ENCODE measurements at regions not wholly inside any gene's neighbourhood (a gene's known extent, or its start where the extent isn't known, plus 50 kb on each side); places are given as distances from the start of the nearest gene placed in this dataset.

- Histone ChIP-seq H3K27me3 (ENCODE audit: control insufficient read depth in 1 of 2, insufficient read depth in 1 of 2, low read length in 2 of 2) (peaks cover 0 to 7% of the 10 kb centered on the region in 2 experiments), H3K4ac (ENCODE audit: low read depth in 1 of 2, low read length in 2 of 2) (no peak overlapping the region), H3K18ac (ENCODE audit: low read depth in 1 of 2, low read length in 2 of 2) (no peak overlapping the region), H3K27ac (ENCODE audit: low read length, poor library complexity, severe bottlenecking) (no peak overlapping the region), H3K9ac (ENCODE audit: low read length) (no peak overlapping the region), H2BK5ac (ENCODE audit: low read depth, low read length, poor library complexity, severe bottlenecking) (no peak overlapping the region), H3K4me3 (ENCODE audit: insufficient read depth in 1 of 2, low read depth in 1 of 2, low read length in 2 of 2) (no peak overlapping the region), H3K14ac (ENCODE audit: low read length in 2 of 2) (no peak overlapping the region), H2BK120ac (ENCODE audit: low read depth, low read length) (no peak overlapping the region), H4K8ac (ENCODE audit: low read length) (no peak overlapping the region), H2AK5ac (ENCODE audit: low read length, severe bottlenecking) (no peak overlapping the region), H3K4me1 (ENCODE audit: control insufficient read depth, insufficient read depth, low read depth, low read length) (no peaks in the 10 kb centered on the region), H3K4me2 (ENCODE audit: low read length, poor library complexity, severe bottlenecking) (no peak overlapping the region), H2BK15ac (ENCODE audit: low read depth, poor library complexity, severe bottlenecking) (no peak overlapping the region), H3K23ac (ENCODE audit: low read length in 2 of 2) (no peak overlapping the region), H3K36me3 (ENCODE audit: control insufficient read depth in 1 of 2, insufficient read depth in 2 of 2, low read depth in 1 of 2, low read length in 2 of 2) (no peaks in the 10 kb centered on the region), H3K9me3 (ENCODE audit: control insufficient read depth, low read length) (no peaks in the 10 kb centered on the region), H4K91ac (ENCODE audit: low read length) (no peak overlapping the region), H3K79me1 (replicated peaks; ENCODE audit: low read length, poor library complexity, severe bottlenecking) (no peaks in the 10 kb centered on the region), H2BK12ac (ENCODE audit: low read length in 2 of 2) (no peak overlapping the region), H2AFZ (ENCODE audit: low read depth, low read length) (no peak overlapping the region)
- no peak for DNase-seq
- WGBS: 96% methylated on average over 2 of the region's 4 CpGs
These were observed 213.9 kb upstream of the PRDM1 start for GRCh38 chr6:105872249-105872648.

- no peak overlapping the region for H2BK120ac ChIP-seq (ENCODE audit: low read depth, low read length)
These were observed 214.6 kb upstream of the PRDM1 start for GRCh38 chr6:105871542-105871941.

GRCh38 chr6:105869835-105870440 is 216.2 kb upstream of the PRDM1 start:
- no peak overlapping the region for H3K14ac ChIP-seq (ENCODE audit: low read length in 2 of 2)

More at GRCh38 chr6:105871542-105871941, 214.6 kb upstream of the PRDM1 start:
- no peak overlapping the region for H3K4me2 ChIP-seq (ENCODE audit: low read length, poor library complexity, severe bottlenecking)
- H4K8ac ChIP-seq (ENCODE audit: low read length): no peak overlapping the region
- no peak overlapping the region for H3K23ac ChIP-seq (ENCODE audit: low read length in 2 of 2)
- H3K4ac ChIP-seq (ENCODE audit: low read depth in 1 of 2, low read length in 2 of 2): no peak overlapping the region
- H3K36me3 ChIP-seq (ENCODE audit: control insufficient read depth in 1 of 2, insufficient read depth in 2 of 2, low read depth in 1 of 2, low read length in 2 of 2): no peaks in the 10 kb centered on the region
- 94% methylated on average over 5 of the region's 5 CpGs for WGBS
- no peak overlapping the region for H3K27ac ChIP-seq (ENCODE audit: low read length, poor library complexity, severe bottlenecking)
- H3K18ac ChIP-seq (ENCODE audit: low read depth in 1 of 2, low read length in 2 of 2): no peak overlapping the region
- H2BK5ac ChIP-seq (ENCODE audit: low read depth, low read length, poor library complexity, severe bottlenecking): no peak overlapping the region
- no peaks in the 10 kb centered on the region for H3K4me1 ChIP-seq (ENCODE audit: control insufficient read depth, insufficient read depth, low read depth, low read length)
- H4K91ac ChIP-seq (ENCODE audit: low read length): no peak overlapping the region
- no peak overlapping the region for H3K4me3 ChIP-seq (ENCODE audit: insufficient read depth in 1 of 2, low read depth in 1 of 2, low read length in 2 of 2)
- peaks cover 0 to 7% of the 10 kb centered on the region in 2 experiments for H3K27me3 ChIP-seq (ENCODE audit: control insufficient read depth in 1 of 2, insufficient read depth in 1 of 2, low read length in 2 of 2)
- no peaks in the 10 kb centered on the region for H3K79me1 ChIP-seq (replicated peaks; ENCODE audit: low read length, poor library complexity, severe bottlenecking)
- no peak overlapping the region for H3K9ac ChIP-seq (ENCODE audit: low read length)
- H3K9me3 ChIP-seq (ENCODE audit: control insufficient read depth, low read length): no peaks in the 10 kb centered on the region
- no peak overlapping the region for H2BK12ac ChIP-seq (ENCODE audit: low read length in 2 of 2)
- H2BK15ac ChIP-seq (ENCODE audit: low read depth, poor library complexity, severe bottlenecking): no peak overlapping the region
- H2AK5ac ChIP-seq (ENCODE audit: low read length, severe bottlenecking): no peak overlapping the region
- DNase-seq: no peak
- H3K14ac ChIP-seq (ENCODE audit: low read length in 2 of 2): no peak overlapping the region
- H2AFZ ChIP-seq (ENCODE audit: low read depth, low read length): no peak overlapping the region

GRCh38 chr6:105868823-105869460 is 217.2 kb upstream of the PRDM1 start:
- peaks cover 5% of the 10 kb centered on the region for H3K9me3 ChIP-seq (ENCODE audit: control insufficient read depth, low read length)

More at GRCh38 chr6:105869835-105870440, 216.2 kb upstream of the PRDM1 start:
- H2AK5ac ChIP-seq (ENCODE audit: low read length, severe bottlenecking): no peak overlapping the region
- no peak overlapping the region for H3K27ac ChIP-seq (ENCODE audit: low read length, poor library complexity, severe bottlenecking)
- no peak overlapping the region for H2AFZ ChIP-seq (ENCODE audit: low read depth, low read length)
- H4K91ac ChIP-seq (ENCODE audit: low read length): no peak overlapping the region
- H3K18ac ChIP-seq (ENCODE audit: low read depth in 1 of 2, low read length in 2 of 2): no peak overlapping the region
- H3K36me3 ChIP-seq (ENCODE audit: control insufficient read depth in 1 of 2, insufficient read depth in 2 of 2, low read depth in 1 of 2, low read length in 2 of 2): no peaks in the 10 kb centered on the region
- H3K23ac ChIP-seq (ENCODE audit: low read length in 2 of 2): no peak overlapping the region
- H3K4ac ChIP-seq (ENCODE audit: low read depth in 1 of 2, low read length in 2 of 2): no peak overlapping the region
- H2BK5ac ChIP-seq (ENCODE audit: low read depth, low read length, poor library complexity, severe bottlenecking): no peak overlapping the region
- H4K8ac ChIP-seq (ENCODE audit: low read length): no peak overlapping the region
- H3K4me1 ChIP-seq (ENCODE audit: control insufficient read depth, insufficient read depth, low read depth, low read length): no peaks in the 10 kb centered on the region
- no peaks in the 10 kb centered on the region for H3K79me1 ChIP-seq (replicated peaks; ENCODE audit: low read length, poor library complexity, severe bottlenecking)
- H3K4me2 ChIP-seq (ENCODE audit: low read length, poor library complexity, severe bottlenecking): no peak overlapping the region
- no peak overlapping the region for H2BK12ac ChIP-seq (ENCODE audit: low read length in 2 of 2)
- WGBS: 91% methylated on average over 4 of the region's 5 CpGs
- no peak overlapping the region for H2BK15ac ChIP-seq (ENCODE audit: low read depth, poor library complexity, severe bottlenecking)
- no peaks in the 10 kb centered on the region for H3K9me3 ChIP-seq (ENCODE audit: control insufficient read depth, low read length)
- no peak overlapping the region for H3K9ac ChIP-seq (ENCODE audit: low read length)
- no peak for DNase-seq
- H3K27me3 ChIP-seq (ENCODE audit: control insufficient read depth in 1 of 2, insufficient read depth in 1 of 2, low read length in 2 of 2): peaks cover 0 to 13% of the 10 kb centered on the region in 2 experiments
- no peak overlapping the region for H3K4me3 ChIP-seq (ENCODE audit: insufficient read depth in 1 of 2, low read depth in 1 of 2, low read length in 2 of 2)
- no peak overlapping the region for H2BK120ac ChIP-seq (ENCODE audit: low read depth, low read length)

More at GRCh38 chr6:105868823-105869460, 217.2 kb upstream of the PRDM1 start:
- Histone ChIP-seq H2BK5ac (ENCODE audit: low read depth, low read length, poor library complexity, severe bottlenecking) (no peak overlapping the region), H3K9ac (ENCODE audit: low read length) (no peak overlapping the region), H2AFZ (ENCODE audit: low read depth, low read length) (no peak overlapping the region), H4K91ac (ENCODE audit: low read length) (no peak overlapping the region), H2BK120ac (ENCODE audit: low read depth, low read length) (no peak overlapping the region), H2BK15ac (ENCODE audit: low read depth, poor library complexity, severe bottlenecking) (no peak overlapping the region), H3K4me3 (ENCODE audit: insufficient read depth in 1 of 2, low read depth in 1 of 2, low read length in 2 of 2) (no peak overlapping the region), H3K18ac (ENCODE audit: low read depth in 1 of 2, low read length in 2 of 2) (no peak overlapping the region), H3K4me1 (ENCODE audit: control insufficient read depth, insufficient read depth, low read depth, low read length) (no peaks in the 10 kb centered on the region), H3K4me2 (ENCODE audit: low read length, poor library complexity, severe bottlenecking) (no peak overlapping the region), H3K27me3 (ENCODE audit: control insufficient read depth in 1 of 2, insufficient read depth in 1 of 2, low read length in 2 of 2) (peaks cover 0 to 13% of the 10 kb centered on the region in 2 experiments), H3K23ac (ENCODE audit: low read length in 2 of 2) (no peak overlapping the region), H3K14ac (ENCODE audit: low read length in 2 of 2) (no peak overlapping the region), H3K4ac (ENCODE audit: low read depth in 1 of 2, low read length in 2 of 2) (no peak overlapping the region), H3K36me3 (ENCODE audit: control insufficient read depth in 1 of 2, insufficient read depth in 2 of 2, low read depth in 1 of 2, low read length in 2 of 2) (no peaks in the 10 kb centered on the region), H2AK5ac (ENCODE audit: low read length, severe bottlenecking) (no peak overlapping the region), H4K8ac (ENCODE audit: low read length) (no peak overlapping the region), H3K27ac (ENCODE audit: low read length, poor library complexity, severe bottlenecking) (no peak overlapping the region), H3K79me1 (replicated peaks; ENCODE audit: low read length, poor library complexity, severe bottlenecking) (no peaks in the 10 kb centered on the region), H2BK12ac (ENCODE audit: low read length in 2 of 2) (no peak overlapping the region)
- 71% methylated on average over 2 of the region's 2 CpGs for WGBS
- DNase-seq: no peak

Data from mesenchymal stem cell (in vitro differentiated cells and primary cell).